Memory B cell (primary cell): ENCODE measurements at regions not wholly inside any gene's neighbourhood (a gene's known extent, or its start where the extent isn't known, plus 50 kb on each side); places are given as distances from the start of the nearest gene placed in this dataset.

Experiments used
- ATAC-seq: fragments of 150-1000 bp; cut with Tn5 transposase; 2 replicates; pipeline ENCODE4 v1.10.0; 2021; ENCODE audit warnings: low read depth, mild to moderate bottlenecking, moderate library complexity
- DNase-seq, 2 donors: peaks; one replicate each; pipeline ENCODE4 v3.0.0; 2022; ENCODE audit warnings: low spot score in 2 of 2
- H3K27ac Mint-ChIP-seq: one replicate; pipeline ENCODE4 v1.8.0; 2022; ENCODE audit warnings: mild to moderate bottlenecking, moderate library complexity, mixed read lengths
- H3K27me3 Mint-ChIP-seq: one replicate; pipeline ENCODE4 v1.8.0; 2022; ENCODE audit warnings: mixed read lengths
- H3K36me3 Mint-ChIP-seq: one replicate; pipeline ENCODE4 v1.8.0; 2022; ENCODE audit warnings: mild to moderate bottlenecking, mixed read lengths
- H3K4me1 Mint-ChIP-seq: one replicate; pipeline ENCODE4 v1.8.0; 2022; ENCODE audit warnings: mixed read lengths
- H3K4me3 Mint-ChIP-seq: one replicate; pipeline ENCODE4 v1.8.0; 2022; ENCODE audit warnings: mild to moderate bottlenecking, moderate library complexity, mixed read lengths
- H3K9me3 Mint-ChIP-seq: one replicate; pipeline ENCODE4 v1.8.0; 2022; ENCODE audit warnings: mixed read lengths

- H3K36me3 Mint-ChIP-seq = no peaks in the 10 kb centered on the region
- no peak for ATAC-seq
- no peak overlapping the region for H3K27ac Mint-ChIP-seq
- H3K27me3 Mint-ChIP-seq = peaks cover 4% of the 10 kb centered on the region
- no peaks in the 10 kb centered on the region for H3K9me3 Mint-ChIP-seq
- H3K4me1 Mint-ChIP-seq = no peaks in the 10 kb centered on the region
- no peak for DNase-seq
- no peak overlapping the region for H3K4me3 Mint-ChIP-seq
Observed at GRCh38 chr3:135907422-135908165, 57.9 kb upstream of the PPP2R3A start.

- Mint-ChIP-seq H3K4me3 (no peak overlapping the region), H3K27me3 (peaks cover 4% of the 10 kb centered on the region), H3K27ac (no peak overlapping the region), H3K36me3 (no peaks in the 10 kb centered on the region), H3K9me3 (no peaks in the 10 kb centered on the region), H3K4me1 (no peaks in the 10 kb centered on the region)
- DNase-seq (no peak), ATAC-seq (no peak)
Observed at GRCh38 chr3:135908225-135908624, 57.3 kb upstream of the PPP2R3A start.

- Mint-ChIP-seq H3K4me1 (no peaks in the 10 kb centered on the region), H3K27ac (no peak overlapping the region), H3K9me3 (no peaks in the 10 kb centered on the region), H3K4me3 (no peak overlapping the region), H3K36me3 (no peaks in the 10 kb centered on the region), H3K27me3 (peaks cover 5% of the 10 kb centered on the region)
- DNase-seq = no peak
- no peak for ATAC-seq
Observed at GRCh38 chr3:135908737-135909136, 56.8 kb upstream of the PPP2R3A start.

- no peaks in the 10 kb centered on the region for H3K9me3 Mint-ChIP-seq
Observed at GRCh38 chr3:135911110-135911509, 54.4 kb upstream of the PPP2R3A start.

GRCh38 chr3:135915206-135915605 lies 50.3 kb upstream of the PPP2R3A start:
- no peak overlapping the region for H3K4me3 Mint-ChIP-seq
- H3K4me1 Mint-ChIP-seq = no peaks in the 10 kb centered on the region
- peaks cover 14% of the 10 kb centered on the region for H3K27me3 Mint-ChIP-seq
- ATAC-seq (no peak), DNase-seq (no peak)
- no peaks in the 10 kb centered on the region for H3K9me3 Mint-ChIP-seq
- H3K27ac Mint-ChIP-seq = no peak overlapping the region
- H3K36me3 Mint-ChIP-seq = no peaks in the 10 kb centered on the region

More at GRCh38 chr3:135911110-135911509, 54.4 kb upstream of the PPP2R3A start:
- Mint-ChIP-seq H3K36me3 (no peaks in the 10 kb centered on the region), H3K4me3 (no peak overlapping the region), H3K27ac (no peak overlapping the region), H3K27me3 (peaks cover 5% of the 10 kb centered on the region), H3K4me1 (no peaks in the 10 kb centered on the region)
- ATAC-seq = no peak
- no peak for DNase-seq
